ENCODE measurements at regions not wholly inside any gene's neighbourhood (a gene's known extent, or its start where the extent isn't known, plus 50 kb on each side); places are given as distances from the start of the nearest gene placed in this dataset.

DNA sequence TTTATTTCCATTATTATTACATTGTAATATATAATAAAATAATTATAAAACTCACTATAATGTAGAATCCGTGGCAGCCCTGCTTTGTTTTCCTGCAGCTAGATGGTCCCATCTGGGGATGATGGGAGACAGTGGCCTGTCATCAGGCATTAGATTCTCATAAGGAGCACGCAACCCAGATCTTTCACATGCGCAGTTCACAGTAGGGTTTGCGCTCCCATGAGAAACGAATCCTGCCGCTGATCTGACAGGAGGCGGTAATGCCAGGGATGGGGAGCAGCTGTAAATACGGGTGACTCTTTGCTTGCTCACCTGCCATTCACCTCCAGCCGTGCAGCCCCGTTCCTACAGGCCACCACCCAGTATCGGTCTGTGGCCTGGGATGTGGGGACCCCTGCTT lies 1879.3 kb upstream of the WWC1 start:
- Histone ChIP-seq H3K4me2 (ENCODE audit: control insufficient read depth, extremely low read depth, insufficient read depth, low read depth, low read length) (no peak overlapping the region), H3K4me3 (ENCODE audit: control insufficient read depth in 2 of 3, extremely low read depth in 1 of 3, insufficient read depth in 2 of 3, low read depth in 1 of 3, low read length in 3 of 3) (no peak overlapping the region), H3K27ac (ENCODE audit: control insufficient read depth, insufficient read depth, low read length) (no peak overlapping the region), H3K36me3 (ENCODE audit: control insufficient read depth in 2 of 2, extremely low read depth in 1 of 2, insufficient read depth in 2 of 2, low read length in 2 of 2) (no peaks in the 10 kb centered on the region), H3K27me3 (ENCODE audit: control insufficient read depth, extremely low read depth, insufficient read depth, low read length) (no peaks in the 10 kb centered on the region), H3K4me1 (ENCODE audit: control insufficient read depth, extremely low read depth, insufficient read depth, low read length) (no peaks in the 10 kb centered on the region), H3K79me2 (ENCODE audit: control insufficient read depth, insufficient read depth, low read length) (no peaks in the 10 kb centered on the region), H3K9me1 (ENCODE audit: control insufficient read depth, extremely low read depth, insufficient read depth, low read length) (no peaks in the 10 kb centered on the region), H2AFZ (ENCODE audit: control insufficient read depth, low read length) (no peak overlapping the region), H3K9me3 (ENCODE audit: control insufficient read depth, low read depth, low read length) (peaks cover 2% of the 10 kb centered on the region), H3K9ac (ENCODE audit: control insufficient read depth, extremely low read depth, insufficient read depth, low read length) (no peak overlapping the region), H4K20me1 (ENCODE audit: control insufficient read depth, extremely low read depth, insufficient read depth, low read length) (no peaks in the 10 kb centered on the region)
- FAIRE-seq (no peak), DNase-seq (ENCODE audit: low read depth, low spot score) (no peak)
- dilution Hi-C loops (cut with MboI; ENCODE audit: extremely low pct_ligation_motif_present, low sequenced_read_pairs): no loop called here
- TF ChIP-seq EZH2 (IDR thresholded peaks at IDR 0.05; ENCODE audit: low read length): no peak
- TF ChIP-seq, protein P1, sequence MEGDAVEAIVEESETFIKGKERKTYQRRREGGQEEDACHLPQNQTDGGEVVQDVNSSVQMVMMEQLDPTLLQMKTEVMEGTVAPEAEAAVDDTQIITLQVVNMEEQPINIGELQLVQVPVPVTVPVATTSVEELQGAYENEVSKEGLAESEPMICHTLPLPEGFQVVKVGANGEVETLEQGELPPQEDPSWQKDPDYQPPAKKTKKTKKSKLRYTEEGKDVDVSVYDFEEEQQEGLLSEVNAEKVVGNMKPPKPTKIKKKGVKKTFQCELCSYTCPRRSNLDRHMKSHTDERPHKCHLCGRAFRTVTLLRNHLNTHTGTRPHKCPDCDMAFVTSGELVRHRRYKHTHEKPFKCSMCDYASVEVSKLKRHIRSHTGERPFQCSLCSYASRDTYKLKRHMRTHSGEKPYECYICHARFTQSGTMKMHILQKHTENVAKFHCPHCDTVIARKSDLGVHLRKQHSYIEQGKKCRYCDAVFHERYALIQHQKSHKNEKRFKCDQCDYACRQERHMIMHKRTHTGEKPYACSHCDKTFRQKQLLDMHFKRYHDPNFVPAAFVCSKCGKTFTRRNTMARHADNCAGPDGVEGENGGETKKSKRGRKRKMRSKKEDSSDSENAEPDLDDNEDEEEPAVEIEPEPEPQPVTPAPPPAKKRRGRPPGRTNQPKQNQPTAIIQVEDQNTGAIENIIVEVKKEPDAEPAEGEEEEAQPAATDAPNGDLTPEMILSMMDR (optimal IDR thresholded peaks at IDR 0.05 in 1 of 3, IDR thresholded peaks at IDR 0.05 in 1 of 3, conservative IDR thresholded peaks at IDR 0.05 in 1 of 3; ENCODE audit: extremely low read depth in 1 of 3, insufficient read depth in 2 of 3, low read length in 3 of 3): no peak

DNA sequence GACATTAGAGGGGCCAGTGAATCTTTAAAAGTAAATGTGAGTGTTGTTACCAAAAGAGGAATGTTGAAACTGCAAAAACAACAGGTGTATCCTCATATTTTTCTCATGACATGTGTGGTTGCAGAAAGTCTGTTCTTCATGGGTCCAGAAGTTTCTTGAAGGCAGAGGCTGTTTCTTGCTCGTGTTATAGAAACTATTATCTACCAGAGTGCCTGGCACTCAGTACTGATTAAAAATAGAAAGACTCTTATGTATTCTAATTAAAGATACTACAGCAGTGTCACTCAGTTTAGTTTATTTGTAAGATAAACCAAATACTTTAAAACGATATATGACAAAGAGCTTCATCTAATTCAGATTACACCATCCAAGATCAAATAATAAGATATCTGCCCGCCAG lies 1864.2 kb upstream of the WWC1 start:
- Histone ChIP-seq H3K27ac (ENCODE audit: control insufficient read depth, insufficient read depth, low read length) (no peak overlapping the region), H3K9me3 (ENCODE audit: control insufficient read depth, low read depth, low read length) (peaks cover 3% of the 10 kb centered on the region), H3K9ac (ENCODE audit: control insufficient read depth, extremely low read depth, insufficient read depth, low read length) (no peak overlapping the region), H3K4me2 (ENCODE audit: control insufficient read depth, extremely low read depth, insufficient read depth, low read depth, low read length) (no peak overlapping the region), H3K27me3 (ENCODE audit: control insufficient read depth, extremely low read depth, insufficient read depth, low read length) (no peaks in the 10 kb centered on the region), H4K20me1 (ENCODE audit: control insufficient read depth, extremely low read depth, insufficient read depth, low read length) (no peaks in the 10 kb centered on the region), H3K4me3 (ENCODE audit: control insufficient read depth in 2 of 3, extremely low read depth in 1 of 3, insufficient read depth in 2 of 3, low read depth in 1 of 3, low read length in 3 of 3) (no peak overlapping the region), H3K79me2 (ENCODE audit: control insufficient read depth, insufficient read depth, low read length) (no peaks in the 10 kb centered on the region), H3K36me3 (ENCODE audit: control insufficient read depth in 2 of 2, extremely low read depth in 1 of 2, insufficient read depth in 2 of 2, low read length in 2 of 2) (no peaks in the 10 kb centered on the region), H2AFZ (ENCODE audit: control insufficient read depth, low read length) (no peak overlapping the region), H3K4me1 (ENCODE audit: control insufficient read depth, extremely low read depth, insufficient read depth, low read length) (no peaks in the 10 kb centered on the region), H3K9me1 (ENCODE audit: control insufficient read depth, extremely low read depth, insufficient read depth, low read length) (no peaks in the 10 kb centered on the region)
- DNase-seq (ENCODE audit: low read depth, low spot score) (no peak), FAIRE-seq (no peak)
- TF ChIP-seq, protein P1 (optimal IDR thresholded peaks at IDR 0.05 in 1 of 3, IDR thresholded peaks at IDR 0.05 in 1 of 3, conservative IDR thresholded peaks at IDR 0.05 in 1 of 3; ENCODE audit: extremely low read depth in 1 of 3, insufficient read depth in 2 of 3, low read length in 3 of 3): no peak
- TF ChIP-seq EZH2 (IDR thresholded peaks at IDR 0.05; ENCODE audit: low read length): no peak
- dilution Hi-C loops (cut with MboI; ENCODE audit: extremely low pct_ligation_motif_present, low sequenced_read_pairs): no loop called here

Measured in keratinocyte (primary cell).